ENCODE measurements at regions not wholly inside any gene's neighbourhood (a gene's known extent, or its start where the extent isn't known, plus 50 kb on each side); places are given as distances from the start of the nearest gene placed in this dataset.
A peak's percentile ranks its signal among the peaks of the same experiment; 100 is the strongest.

DNA sequence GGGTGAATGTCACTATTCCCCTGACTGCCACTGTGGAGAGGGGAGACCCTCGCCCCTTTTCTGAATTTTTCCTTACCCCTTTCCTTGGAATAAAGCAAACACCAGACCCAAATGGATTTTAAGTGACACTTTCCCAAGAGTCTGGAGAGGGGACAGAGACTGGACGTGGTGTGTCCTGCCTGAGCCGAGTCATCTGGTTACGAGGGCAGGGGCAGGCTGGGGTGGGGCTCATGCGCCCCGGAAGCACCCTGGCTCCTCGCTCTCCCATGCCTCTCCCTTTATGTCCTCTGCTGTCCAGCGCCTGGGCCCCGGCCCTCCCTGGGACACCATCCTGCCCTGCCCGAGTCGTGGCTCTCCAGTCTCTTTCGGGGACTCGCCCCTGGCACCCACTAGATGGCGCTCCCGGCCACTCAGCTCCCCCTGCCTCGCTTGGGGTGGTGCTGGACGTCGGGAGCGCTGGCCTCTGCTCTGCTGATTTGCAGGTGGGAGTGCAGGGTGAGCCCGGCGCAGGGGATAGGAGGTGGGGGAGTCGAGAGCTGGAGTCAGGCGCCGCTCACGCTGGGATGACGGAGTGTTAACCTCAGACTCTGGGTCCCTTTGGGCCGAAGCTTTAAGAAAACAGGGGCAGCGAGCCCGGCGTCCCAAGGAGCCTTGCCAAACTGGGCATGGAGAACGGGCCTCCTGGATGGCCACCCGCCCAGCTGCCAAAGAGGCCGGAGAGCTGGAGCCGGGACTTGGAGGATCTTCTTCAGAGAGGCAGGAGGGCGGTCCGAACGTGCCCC lies 89.8 kb downstream of the RPS6KA4 start:
- Histone ChIP-seq H3K4me3 (ENCODE audit: control insufficient read depth in 1 of 7, extremely low read depth in 1 of 7, insufficient read depth in 4 of 7, low read depth in 2 of 7, low read length in 6 of 7) (peak overlapping the region in 6 of 7 experiments; percentile 55 to 85 (median 66)), H3K4me1 (ENCODE audit: control extremely low read depth in 1 of 4, control insufficient read depth in 4 of 4, insufficient read depth in 4 of 4, low read length in 3 of 4) (peaks cover 7 to 25% (median 24%) of the 10 kb centered on the region in 4 experiments), H3K9me3 (ENCODE audit: control extremely low read depth in 1 of 5, control insufficient read depth in 4 of 5, insufficient read depth in 2 of 5, low read depth in 1 of 5, low read length in 4 of 5) (peaks cover 0 to 3% (median 0%) of the 10 kb centered on the region in 5 experiments), H3K36me3 (ENCODE audit: control insufficient read depth in 4 of 4, insufficient read depth in 4 of 4, low read length in 3 of 4) (no peaks in the 10 kb centered on the region), H3K27ac (ENCODE audit: insufficient read depth in 1 of 2, low read depth in 1 of 2, low read length in 2 of 2, poor library complexity in 1 of 2, severe bottlenecking in 2 of 2) (no peak overlapping the region), H3K27me3 (replicated peaks in 2 of 5; ENCODE audit: control insufficient read depth in 4 of 5, insufficient read depth in 5 of 5, low read length in 4 of 5) (no peaks in the 10 kb centered on the region)
- DNase-seq: peak; percentile 50 to 71 (median 68)
- CTCF ChIA-PET: interaction anchor here (0.6 to 5.1 kb wide), 42 partner anchors 9 to 291 kb away, joined by 3 to 58 read pairs (median 4); partner anchors contain the start of genes PRDX5 and TRMT112
- POLR2A ChIA-PET: interaction anchor here (1.2 kb wide), 1 partner anchor 15 kb away, joined by 3 read pairs; no protein-coding TSS in a partner anchor
- WGBS (ENCODE audit: insufficient coverage): 2% methylated on average over 36 of the region's 37 CpGs

DNA sequence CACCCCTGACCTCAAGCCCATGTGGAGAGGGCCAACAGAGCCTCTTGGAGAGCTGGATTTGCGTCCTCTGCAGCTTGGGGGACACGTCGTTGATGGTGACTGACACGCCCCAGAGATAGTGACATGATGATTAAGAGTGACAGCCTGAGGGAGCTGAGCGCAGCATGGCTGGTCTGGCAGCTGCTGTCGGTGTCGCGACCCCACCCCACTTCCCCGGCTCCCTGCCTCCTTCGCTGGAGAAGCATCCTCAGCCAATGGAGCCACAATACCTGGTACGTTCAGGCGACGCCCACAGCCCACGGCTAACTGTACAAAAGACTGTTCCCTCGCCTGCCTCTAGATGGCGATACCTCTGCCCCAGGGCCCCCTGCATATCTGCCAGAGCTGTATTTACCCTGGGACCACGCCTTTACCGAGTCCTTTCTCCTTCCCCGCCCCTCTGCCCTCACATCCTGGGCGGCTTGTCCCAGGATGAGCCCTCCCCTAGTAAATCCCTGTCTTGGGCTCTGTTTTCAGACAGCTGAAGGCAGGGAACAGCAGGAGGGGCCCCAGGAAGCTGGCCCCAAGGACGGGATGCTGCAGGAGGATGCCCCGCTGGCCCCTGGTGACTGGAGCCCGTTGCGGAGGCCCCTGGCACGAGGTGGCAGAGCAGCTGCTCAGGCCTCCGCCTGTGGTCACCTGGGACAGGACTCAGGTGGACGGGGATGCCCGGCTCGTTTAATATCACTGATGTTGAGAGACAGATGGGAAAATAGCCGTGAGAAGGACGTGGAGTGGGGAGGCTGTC lies 90.6 kb downstream of the RPS6KA4 start:
- peaks cover 0 to 3% (median 0%) of the 10 kb centered on the region in 5 experiments for H3K9me3 ChIP-seq (ENCODE audit: control extremely low read depth in 1 of 5, control insufficient read depth in 4 of 5, insufficient read depth in 2 of 5, low read depth in 1 of 5, low read length in 4 of 5)
- peaks cover 7 to 25% (median 24%) of the 10 kb centered on the region in 4 experiments for H3K4me1 ChIP-seq (ENCODE audit: control extremely low read depth in 1 of 4, control insufficient read depth in 4 of 4, insufficient read depth in 4 of 4, low read length in 3 of 4)
- H3K36me3 ChIP-seq (ENCODE audit: control insufficient read depth in 4 of 4, insufficient read depth in 4 of 4, low read length in 3 of 4): no peaks in the 10 kb centered on the region
- CTCF ChIA-PET: interaction anchor here (0.5 to 5.1 kb wide), 41 partner anchors 9 to 290 kb away, joined by 3 to 58 read pairs (median 4); partner anchors contain the start of genes PRDX5 and TRMT112
- H3K27ac ChIP-seq (ENCODE audit: insufficient read depth in 1 of 2, low read depth in 1 of 2, low read length in 2 of 2, poor library complexity in 1 of 2, severe bottlenecking in 2 of 2): no peak overlapping the region
- DNase-seq: peak; percentile 67 to 85 (median 82)
- POLR2A ChIA-PET: interaction anchor here (1.2 kb wide), 1 partner anchor 16 kb away, joined by 3 read pairs; no protein-coding TSS in a partner anchor
- 25% methylated on average over 25 of the region's 31 CpGs for WGBS (ENCODE audit: insufficient coverage)
- peak overlapping the region in 6 of 7 experiments; percentile 55 to 85 (median 66) for H3K4me3 ChIP-seq (ENCODE audit: control insufficient read depth in 1 of 7, extremely low read depth in 1 of 7, insufficient read depth in 4 of 7, low read depth in 2 of 7, low read length in 6 of 7)
- no peaks in the 10 kb centered on the region for H3K27me3 ChIP-seq (replicated peaks in 2 of 5; ENCODE audit: control insufficient read depth in 4 of 5, insufficient read depth in 5 of 5, low read length in 4 of 5)

DNA sequence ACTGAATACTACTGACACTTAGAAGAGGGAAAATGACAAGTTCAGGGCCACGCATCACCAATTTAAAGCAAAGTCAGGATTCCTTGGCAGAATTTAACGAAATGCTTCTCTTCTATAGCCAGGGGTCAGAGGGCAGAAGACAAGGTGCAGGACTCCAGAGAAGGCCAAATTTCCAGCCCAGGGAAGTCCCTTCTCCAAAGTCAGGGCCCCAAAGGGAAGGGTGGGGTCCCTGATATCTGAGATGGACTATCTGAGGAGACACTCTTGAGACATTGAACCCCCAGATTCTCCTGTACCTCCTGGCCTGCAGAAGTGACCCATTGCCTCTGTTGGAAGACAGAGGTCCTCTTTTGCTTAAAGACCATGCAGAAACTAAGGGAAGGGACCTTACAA lies 91.2 kb downstream of the RPS6KA4 start:
- Histone ChIP-seq H3K36me3 (ENCODE audit: control insufficient read depth in 4 of 4, insufficient read depth in 4 of 4, low read length in 3 of 4) (no peaks in the 10 kb centered on the region), H3K9me3 (ENCODE audit: control extremely low read depth in 1 of 5, control insufficient read depth in 4 of 5, insufficient read depth in 2 of 5, low read depth in 1 of 5, low read length in 4 of 5) (peaks cover 0 to 3% (median 0%) of the 10 kb centered on the region in 5 experiments), H3K27ac (ENCODE audit: insufficient read depth in 1 of 2, low read depth in 1 of 2, low read length in 2 of 2, poor library complexity in 1 of 2, severe bottlenecking in 2 of 2) (no peak overlapping the region), H3K27me3 (replicated peaks in 2 of 5; ENCODE audit: control insufficient read depth in 4 of 5, insufficient read depth in 5 of 5, low read length in 4 of 5) (no peaks in the 10 kb centered on the region), H3K4me1 (ENCODE audit: control extremely low read depth in 1 of 4, control insufficient read depth in 4 of 4, insufficient read depth in 4 of 4, low read length in 3 of 4) (peaks cover 7 to 25% (median 24%) of the 10 kb centered on the region in 4 experiments), H3K4me3 (ENCODE audit: control insufficient read depth in 1 of 7, extremely low read depth in 1 of 7, insufficient read depth in 4 of 7, low read depth in 2 of 7, low read length in 6 of 7) (no peak overlapping the region)
- 96% methylated on average over 2 of the region's 2 CpGs for WGBS (ENCODE audit: insufficient coverage)
- CTCF ChIA-PET: interaction anchor here (0.9 to 5.1 kb wide), 20 partner anchors 9 to 275 kb away, joined by 3 to 58 read pairs (median 5); partner anchors contain the start of genes PRDX5 and TRMT112
- DNase-seq: no peak
- POLR2A ChIA-PET: interaction anchor here (1.2 kb wide), 1 partner anchor 16 kb away, joined by 3 read pairs; no protein-coding TSS in a partner anchor

DNA sequence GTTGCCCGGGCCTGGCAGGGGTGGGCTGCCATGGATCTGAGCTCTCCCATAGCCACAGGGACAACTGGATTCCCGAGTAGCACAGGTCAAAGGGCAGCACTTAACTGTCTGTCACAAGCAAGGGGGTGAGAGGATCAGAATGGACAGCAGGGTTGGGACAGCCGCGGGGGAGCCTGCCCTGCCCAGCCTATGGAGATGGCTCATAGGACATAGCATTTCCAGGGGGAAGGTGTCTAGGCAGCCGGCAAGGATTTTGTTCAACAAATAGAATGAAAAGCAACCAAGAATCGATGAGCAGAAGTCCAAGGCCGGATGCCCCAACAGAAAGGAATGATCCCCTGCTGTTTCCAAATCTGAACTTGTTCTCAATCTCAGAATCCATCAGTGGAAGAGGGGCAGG lies 92.9 kb downstream of the RPS6KA4 start:
- 83% methylated on average over 6 of the region's 7 CpGs for WGBS (ENCODE audit: insufficient coverage)
- CTCF ChIA-PET: interaction anchor here (0.7 to 5.1 kb wide), 6 partner anchors 9 to 242 kb away, joined by 3 to 58 read pairs (median 4); no protein-coding TSS in a partner anchor
- POLR2A ChIA-PET: no interaction called here
- Histone ChIP-seq H3K4me1 (ENCODE audit: control extremely low read depth in 1 of 4, control insufficient read depth in 4 of 4, insufficient read depth in 4 of 4, low read length in 3 of 4) (peaks cover 7 to 25% (median 24%) of the 10 kb centered on the region in 4 experiments), H3K36me3 (ENCODE audit: control insufficient read depth in 4 of 4, insufficient read depth in 4 of 4, low read length in 3 of 4) (no peaks in the 10 kb centered on the region), H3K27ac (ENCODE audit: insufficient read depth in 1 of 2, low read depth in 1 of 2, low read length in 2 of 2, poor library complexity in 1 of 2, severe bottlenecking in 2 of 2) (no peak overlapping the region), H3K9me3 (ENCODE audit: control extremely low read depth in 1 of 5, control insufficient read depth in 4 of 5, insufficient read depth in 2 of 5, low read depth in 1 of 5, low read length in 4 of 5) (peaks cover 0 to 3% (median 0%) of the 10 kb centered on the region in 5 experiments), H3K4me3 (ENCODE audit: control insufficient read depth in 1 of 7, extremely low read depth in 1 of 7, insufficient read depth in 4 of 7, low read depth in 2 of 7, low read length in 6 of 7) (no peak overlapping the region), H3K27me3 (replicated peaks in 2 of 5; ENCODE audit: control insufficient read depth in 4 of 5, insufficient read depth in 5 of 5, low read length in 4 of 5) (no peaks in the 10 kb centered on the region)
- DNase-seq: no peak

DNA sequence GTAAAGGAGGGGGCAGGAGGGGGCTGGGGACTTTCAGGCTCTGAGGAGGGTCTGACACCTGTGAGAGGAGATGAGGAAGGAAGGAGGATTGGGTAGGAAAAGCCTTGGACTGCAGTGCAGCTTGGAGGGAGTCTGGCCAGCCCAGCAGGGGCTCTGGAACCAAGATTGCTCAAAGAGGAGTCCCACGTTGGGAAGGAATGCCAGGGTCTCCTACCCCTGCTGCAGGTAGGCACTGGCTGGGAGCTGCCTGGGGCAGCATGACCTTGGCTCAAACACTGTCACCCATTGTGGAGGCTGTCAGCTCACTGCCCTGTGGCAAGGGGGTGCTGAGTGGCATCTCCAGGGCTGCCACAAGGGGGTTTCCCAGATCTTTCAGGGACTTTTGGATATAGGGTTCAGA lies 94.5 kb downstream of the RPS6KA4 start:
- CTCF ChIA-PET: interaction anchor here (1.0 to 2.5 kb wide), 2 partner anchors 36 to 194 kb away, joined by 3 to 9 read pairs; no protein-coding TSS in a partner anchor
- peak in 2 of 3 donors; percentile 6 to 11 for DNase-seq
- WGBS (ENCODE audit: insufficient coverage): 100% methylated on average over 1 of the region's 1 CpG
- peaks cover 0 to 14% (median 13%) of the 10 kb centered on the region in 4 experiments for H3K4me1 ChIP-seq (ENCODE audit: control extremely low read depth in 1 of 4, control insufficient read depth in 4 of 4, insufficient read depth in 4 of 4, low read length in 3 of 4)
- POLR2A ChIA-PET: interaction anchor here (0.7 to 1.3 kb wide), 2 partner anchors 8 to 1052 kb away, joined by 3 to 5 read pairs; no protein-coding TSS in a partner anchor
- no peaks in the 10 kb centered on the region for H3K27me3 ChIP-seq (replicated peaks in 2 of 5; ENCODE audit: control insufficient read depth in 4 of 5, insufficient read depth in 5 of 5, low read length in 4 of 5)
- H3K27ac ChIP-seq (ENCODE audit: insufficient read depth in 1 of 2, low read depth in 1 of 2, low read length in 2 of 2, poor library complexity in 1 of 2, severe bottlenecking in 2 of 2): no peak overlapping the region
- H3K36me3 ChIP-seq (ENCODE audit: control insufficient read depth in 4 of 4, insufficient read depth in 4 of 4, low read length in 3 of 4): no peaks in the 10 kb centered on the region
- peaks cover 0 to 3% (median 0%) of the 10 kb centered on the region in 5 experiments for H3K9me3 ChIP-seq (ENCODE audit: control extremely low read depth in 1 of 5, control insufficient read depth in 4 of 5, insufficient read depth in 2 of 5, low read depth in 1 of 5, low read length in 4 of 5)
- H3K4me3 ChIP-seq (ENCODE audit: control insufficient read depth in 1 of 7, extremely low read depth in 1 of 7, insufficient read depth in 4 of 7, low read depth in 2 of 7, low read length in 6 of 7): no peak overlapping the region

DNA sequence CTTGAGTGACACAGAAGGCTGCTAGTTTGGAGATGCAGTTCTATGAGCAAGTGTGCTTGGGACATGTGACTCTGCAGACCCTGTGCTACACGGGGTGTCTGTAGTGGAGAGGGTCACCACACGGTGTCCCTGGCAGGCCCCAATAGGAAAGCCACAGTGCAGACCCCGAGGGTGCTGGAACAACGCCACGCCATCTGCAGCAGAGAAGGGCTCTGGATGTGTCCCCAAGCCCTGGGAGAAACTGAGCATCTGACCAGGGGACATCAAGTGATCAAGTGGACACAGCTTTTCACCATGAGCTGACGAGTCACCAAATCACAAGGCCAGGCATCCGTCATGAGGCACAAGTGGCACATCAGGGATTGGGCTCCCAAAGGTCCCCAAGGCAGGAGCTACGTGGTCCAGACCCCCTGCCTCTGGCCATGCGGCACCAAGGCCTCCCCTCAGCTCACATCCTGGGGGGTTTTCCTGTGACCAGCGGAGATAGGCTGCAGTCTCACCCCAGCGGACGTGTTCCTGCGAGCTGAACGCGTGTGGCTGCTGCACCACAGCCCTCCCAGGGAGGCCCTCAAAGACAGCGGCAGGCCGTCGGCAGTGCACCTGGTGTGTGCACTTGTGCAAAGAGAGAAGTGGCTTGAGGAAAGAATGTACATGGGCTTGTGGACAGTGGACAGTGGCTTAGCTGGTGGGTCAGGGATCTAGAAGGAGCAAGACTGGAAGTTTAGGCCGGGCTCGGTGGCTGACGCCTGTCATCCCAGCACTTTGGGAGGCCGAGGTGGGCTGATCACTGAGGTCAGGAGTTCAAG lies 96.7 kb downstream of the RPS6KA4 start:
- Histone ChIP-seq H3K4me3 (ENCODE audit: control insufficient read depth in 1 of 7, extremely low read depth in 1 of 7, insufficient read depth in 4 of 7, low read depth in 2 of 7, low read length in 6 of 7) (no peak overlapping the region), H3K27me3 (replicated peaks in 2 of 5; ENCODE audit: control insufficient read depth in 4 of 5, insufficient read depth in 5 of 5, low read length in 4 of 5) (no peaks in the 10 kb centered on the region), H3K9me3 (ENCODE audit: control extremely low read depth in 1 of 5, control insufficient read depth in 4 of 5, insufficient read depth in 2 of 5, low read depth in 1 of 5, low read length in 4 of 5) (peaks cover 0 to 3% (median 0%) of the 10 kb centered on the region in 5 experiments), H3K4me1 (ENCODE audit: control extremely low read depth in 1 of 4, control insufficient read depth in 4 of 4, insufficient read depth in 4 of 4, low read length in 3 of 4) (no peaks in the 10 kb centered on the region), H3K27ac (ENCODE audit: insufficient read depth in 1 of 2, low read depth in 1 of 2, low read length in 2 of 2, poor library complexity in 1 of 2, severe bottlenecking in 2 of 2) (no peak overlapping the region), H3K36me3 (ENCODE audit: control insufficient read depth in 4 of 4, insufficient read depth in 4 of 4, low read length in 3 of 4) (no peaks in the 10 kb centered on the region)
- no peak for DNase-seq
- POLR2A ChIA-PET: no interaction called here
- CTCF ChIA-PET: interaction anchor here (1.5 kb wide), 1 partner anchor 10 kb away, joined by 4 read pairs; no protein-coding TSS in a partner anchor
- 94% methylated on average over 22 of the region's 22 CpGs for WGBS (ENCODE audit: insufficient coverage)

Measured in common myeloid progenitor, CD34-positive (primary cell).